Right lobe of liver (tissue), 4 donors: ENCODE measurements at regions not wholly inside any gene's neighbourhood (a gene's known extent, or its start where the extent isn't known, plus 50 kb on each side); places are given as distances from the start of the nearest gene placed in this dataset.

Experiments
- POLR2A ChIP-seq: fragments of 450-650 bp; IDR thresholded peaks from one replicate; pipeline ENCODE4 v1.6.1; 2017; ENCODE audit warnings: antibody characterized with exemption, mild to moderate bottlenecking
- TF ChIP-seq, protein P1 (sequence below), 4 donors: fragments of 200-600 bp in 3 of 4; fragments of 450-650 bp in 1 of 4; IDR thresholded peaks; one replicate each; pipeline versions ENCODE4 v1.5.1 to v1.8.0; 2016 to 2022; ENCODE audit warnings: antibody characterized with exemption in 4 of 4, mild to moderate bottlenecking in 2 of 4
- donor health status: DM: no; HTN: no; CAD: no.
- donor health status: DM: no; HTN: no; CAD: no.
- donor health status: DM: no; HTN: yes; CAD: no.

DNA sequence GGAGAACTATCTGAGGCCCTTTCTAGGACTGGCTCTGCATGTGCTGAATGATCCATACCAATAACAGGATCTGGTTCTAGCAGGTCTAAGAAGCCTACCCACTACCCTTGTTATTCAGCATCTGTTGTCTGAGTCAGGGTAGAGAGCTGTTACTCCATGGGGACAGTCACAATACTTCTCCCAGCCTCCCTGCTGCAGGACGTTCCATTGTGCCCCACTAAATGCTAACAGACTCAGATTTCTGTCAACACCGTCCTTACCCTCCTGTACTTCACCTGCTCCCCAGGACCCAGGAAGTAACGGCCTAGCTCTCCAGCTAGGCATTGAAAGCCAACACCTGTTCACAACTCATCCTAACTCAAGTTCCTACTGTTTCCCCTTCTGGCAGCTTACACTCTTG, 719.7 kb upstream of the ID2 start:
- TF ChIP-seq, protein P1, sequence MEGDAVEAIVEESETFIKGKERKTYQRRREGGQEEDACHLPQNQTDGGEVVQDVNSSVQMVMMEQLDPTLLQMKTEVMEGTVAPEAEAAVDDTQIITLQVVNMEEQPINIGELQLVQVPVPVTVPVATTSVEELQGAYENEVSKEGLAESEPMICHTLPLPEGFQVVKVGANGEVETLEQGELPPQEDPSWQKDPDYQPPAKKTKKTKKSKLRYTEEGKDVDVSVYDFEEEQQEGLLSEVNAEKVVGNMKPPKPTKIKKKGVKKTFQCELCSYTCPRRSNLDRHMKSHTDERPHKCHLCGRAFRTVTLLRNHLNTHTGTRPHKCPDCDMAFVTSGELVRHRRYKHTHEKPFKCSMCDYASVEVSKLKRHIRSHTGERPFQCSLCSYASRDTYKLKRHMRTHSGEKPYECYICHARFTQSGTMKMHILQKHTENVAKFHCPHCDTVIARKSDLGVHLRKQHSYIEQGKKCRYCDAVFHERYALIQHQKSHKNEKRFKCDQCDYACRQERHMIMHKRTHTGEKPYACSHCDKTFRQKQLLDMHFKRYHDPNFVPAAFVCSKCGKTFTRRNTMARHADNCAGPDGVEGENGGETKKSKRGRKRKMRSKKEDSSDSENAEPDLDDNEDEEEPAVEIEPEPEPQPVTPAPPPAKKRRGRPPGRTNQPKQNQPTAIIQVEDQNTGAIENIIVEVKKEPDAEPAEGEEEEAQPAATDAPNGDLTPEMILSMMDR (IDR thresholded peaks at IDR 0.05): no peak
- no peak for TF ChIP-seq POLR2A
